GM21423 (cell line): ENCODE measurements at regions not wholly inside any gene's neighbourhood (a gene's known extent, or its start where the extent isn't known, plus 50 kb on each side); places are given as distances from the start of the nearest gene placed in this dataset.
"Not testable (repeated sequence)": the region's sequence is repeated elsewhere in the genome, so short reads cannot be mapped to it uniquely, and the experiment has no call there.

Source experiments
- ATAC-seq: cut with Tn5 transposase; IDR thresholded peaks from one replicate; pipeline ENCODE4 v1.9.1; 2021; ENCODE audit warnings: mild to moderate bottlenecking, moderate library complexity; ENCODE audit not compliant: unreplicated experiment

DNA sequence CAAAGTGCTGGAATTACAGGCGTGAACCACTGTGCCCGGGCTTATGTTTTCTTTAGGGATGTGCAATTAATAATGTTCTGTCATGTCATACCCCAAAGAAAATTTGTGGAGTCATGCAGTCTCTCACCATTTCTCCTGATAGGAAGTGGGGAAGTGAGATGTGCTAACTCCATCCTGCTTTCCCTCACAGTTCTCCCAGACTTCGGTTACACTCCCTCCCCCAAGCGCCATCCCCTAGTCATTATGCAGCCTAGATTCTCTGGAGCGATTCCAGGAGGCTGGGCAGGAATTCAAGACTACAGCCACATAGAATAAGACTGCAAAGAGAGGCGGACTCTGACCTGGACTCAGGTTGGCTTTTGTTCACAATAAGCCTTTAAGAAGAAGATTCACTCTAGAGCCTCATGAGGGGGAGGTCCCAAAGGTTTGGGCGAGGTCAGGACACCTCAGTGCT is 271.4 kb downstream of the ALDH8A1 start:
- no peak for ATAC-seq

DNA sequence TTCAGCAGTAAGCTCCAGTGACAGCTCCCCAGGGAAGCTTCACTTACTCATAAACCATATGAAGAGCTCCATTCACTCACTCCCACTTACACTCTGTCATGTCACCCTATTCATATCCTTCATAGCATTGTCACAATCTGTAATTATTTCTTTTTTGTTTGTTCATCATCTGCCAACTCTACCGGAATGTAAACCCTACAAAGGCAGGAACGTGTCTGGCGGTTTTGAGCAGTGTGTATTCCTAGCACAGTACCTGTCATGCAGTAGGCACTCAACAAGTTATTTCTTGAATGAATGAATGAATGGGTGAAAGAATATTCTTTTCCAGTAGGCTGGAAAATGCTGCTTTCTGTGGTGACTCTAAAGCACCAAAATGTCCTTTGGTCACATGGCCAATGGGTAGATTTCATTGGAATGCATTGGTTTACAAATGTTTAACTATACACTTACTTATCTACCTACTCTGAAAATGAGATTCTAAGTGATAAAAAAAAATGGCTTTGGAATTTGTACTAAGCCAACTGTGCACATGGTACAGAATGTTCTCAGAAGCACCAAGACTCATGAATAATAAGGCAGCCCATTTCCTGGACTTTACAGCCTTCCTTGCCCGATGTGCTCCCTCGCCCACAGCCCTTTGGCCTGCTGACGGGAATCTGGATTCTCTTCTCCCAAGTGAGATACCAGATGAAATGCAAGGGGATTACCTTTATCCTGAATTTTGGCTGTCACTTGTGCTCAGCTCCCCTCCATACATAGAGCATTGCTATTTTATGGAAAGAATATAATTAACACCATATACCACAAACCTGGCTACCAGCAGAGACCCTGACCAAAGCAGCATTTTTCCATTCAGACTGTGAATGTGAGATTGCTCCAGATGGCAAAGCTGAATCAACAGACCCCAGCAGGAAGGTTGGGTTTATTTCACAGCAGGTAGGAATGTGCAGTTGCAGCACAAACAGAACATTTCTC is 273.3 kb downstream of the ALDH8A1 start:
- no peak for ATAC-seq

DNA sequence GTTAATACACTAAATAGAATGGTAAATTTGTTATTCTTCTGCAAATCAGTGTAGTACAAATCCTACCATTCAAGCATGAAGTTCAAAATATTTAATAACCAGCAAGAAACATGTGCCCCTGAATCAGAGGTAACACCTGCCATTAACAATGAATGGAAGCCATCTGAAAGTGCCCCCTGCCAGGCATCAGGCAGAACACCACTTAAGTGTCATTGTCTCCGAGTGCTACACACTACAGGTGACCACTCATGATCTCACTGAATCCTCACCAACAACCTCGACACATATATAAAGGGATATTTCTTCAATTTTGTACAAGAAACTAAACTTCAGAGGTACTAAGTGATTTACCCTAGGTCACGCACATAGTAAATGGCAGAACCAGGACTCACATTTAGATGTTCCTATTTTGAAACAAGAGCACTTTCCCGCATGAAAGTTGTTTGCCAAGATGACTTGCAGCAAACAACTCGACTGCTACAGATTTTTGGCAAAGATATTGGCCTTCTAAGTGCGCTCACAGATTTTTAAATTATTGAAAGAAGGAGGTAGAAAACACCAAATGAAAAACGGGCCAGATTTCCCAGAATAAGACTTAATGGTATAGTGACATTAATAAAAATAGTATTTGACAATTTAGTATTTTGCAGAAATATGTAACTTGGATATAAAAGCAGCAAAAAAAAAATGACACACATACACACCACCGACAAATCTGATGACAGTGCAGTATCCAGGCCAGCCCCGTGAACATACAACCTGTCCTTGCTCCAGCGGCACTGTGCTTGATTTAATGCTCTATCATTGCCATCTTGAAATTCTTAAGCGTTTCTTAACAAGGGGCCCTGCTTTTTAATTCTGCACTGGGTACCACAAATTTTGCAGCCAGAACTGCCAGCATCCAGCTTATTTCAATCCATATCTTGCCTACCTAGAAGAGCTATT is 274.5 kb downstream of the ALDH8A1 start:
- ATAC-seq: no peak

DNA sequence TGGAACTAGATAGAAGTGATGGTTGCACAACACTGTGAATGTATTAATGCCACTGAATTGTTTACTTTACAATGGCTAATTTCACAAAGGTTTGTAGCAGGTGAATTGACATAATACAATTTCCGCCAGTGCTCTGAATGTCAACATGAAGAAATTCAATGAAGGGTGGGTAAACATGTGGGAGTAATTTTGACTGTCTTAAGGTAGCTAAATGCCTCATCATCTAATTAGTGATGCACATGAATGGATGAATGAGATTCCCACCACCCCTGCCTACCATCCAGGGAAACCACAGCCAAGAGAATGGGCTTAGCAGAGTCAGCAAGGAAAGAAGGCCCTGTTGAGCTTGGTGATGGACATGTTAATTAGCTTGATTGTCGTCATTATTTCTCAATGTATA is 275.3 kb downstream of the ALDH8A1 start:
- ATAC-seq: no peak

DNA sequence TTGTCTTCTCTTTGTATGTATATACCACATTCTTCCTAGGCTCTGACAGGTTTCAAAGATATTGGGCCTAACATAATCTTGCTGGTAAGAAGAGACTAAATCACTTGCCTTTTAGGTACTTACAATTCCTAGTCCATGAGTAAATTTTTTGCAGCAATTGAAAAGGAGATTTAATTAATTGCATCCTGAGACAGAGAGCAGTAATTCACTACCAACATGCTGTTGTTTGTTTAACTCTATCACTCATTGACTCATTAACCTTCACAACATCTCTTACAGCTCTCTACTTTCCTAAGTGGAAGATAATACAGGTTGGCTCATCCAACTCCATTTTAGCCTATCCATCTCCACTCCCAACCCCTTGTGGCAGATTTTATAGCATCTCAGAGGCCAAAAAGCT is 280.4 kb downstream of the ALDH8A1 start:
- no peak for ATAC-seq

- no peak for ATAC-seq
Observed at GRCh38 chr6:134667111-134667510, 282.8 kb downstream of the ALDH8A1 start.

GRCh38 chr6:134666125-134666524 is 283.8 kb downstream of the ALDH8A1 start:
- no peak for ATAC-seq

DNA sequence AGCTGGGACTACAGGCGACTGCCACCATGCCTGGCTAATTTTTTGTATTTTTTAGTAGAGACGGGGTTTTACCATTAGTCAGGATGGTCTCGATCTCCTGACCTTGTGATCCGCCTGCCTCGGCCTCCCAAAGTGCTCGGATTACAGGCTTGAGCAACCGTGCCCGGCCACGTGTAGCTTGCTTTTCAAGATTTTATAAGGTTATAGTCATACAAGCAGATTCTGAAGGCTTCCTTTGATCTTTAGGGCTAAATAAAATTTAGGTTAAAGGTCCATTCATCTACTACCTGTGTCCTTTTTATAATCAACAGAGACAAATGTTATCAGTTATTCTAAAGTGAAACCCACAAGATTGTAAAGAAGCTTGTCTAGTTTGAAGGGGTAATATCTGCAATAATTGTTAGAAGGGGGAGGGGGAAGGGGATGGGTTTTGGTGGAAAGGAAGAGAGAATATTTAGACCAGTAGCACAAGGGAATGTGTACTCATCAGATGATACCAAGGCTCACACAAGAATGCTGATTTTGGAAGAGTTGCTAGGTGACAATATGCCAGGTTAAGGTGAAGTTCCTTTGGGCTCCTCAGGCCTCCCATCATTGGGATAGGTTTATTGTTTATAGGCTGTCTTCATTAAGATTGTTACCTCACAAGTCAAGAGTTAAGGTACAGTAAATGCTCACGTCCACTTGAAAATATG is 284.7 kb downstream of the ALDH8A1 start:
- no peak for ATAC-seq

DNA sequence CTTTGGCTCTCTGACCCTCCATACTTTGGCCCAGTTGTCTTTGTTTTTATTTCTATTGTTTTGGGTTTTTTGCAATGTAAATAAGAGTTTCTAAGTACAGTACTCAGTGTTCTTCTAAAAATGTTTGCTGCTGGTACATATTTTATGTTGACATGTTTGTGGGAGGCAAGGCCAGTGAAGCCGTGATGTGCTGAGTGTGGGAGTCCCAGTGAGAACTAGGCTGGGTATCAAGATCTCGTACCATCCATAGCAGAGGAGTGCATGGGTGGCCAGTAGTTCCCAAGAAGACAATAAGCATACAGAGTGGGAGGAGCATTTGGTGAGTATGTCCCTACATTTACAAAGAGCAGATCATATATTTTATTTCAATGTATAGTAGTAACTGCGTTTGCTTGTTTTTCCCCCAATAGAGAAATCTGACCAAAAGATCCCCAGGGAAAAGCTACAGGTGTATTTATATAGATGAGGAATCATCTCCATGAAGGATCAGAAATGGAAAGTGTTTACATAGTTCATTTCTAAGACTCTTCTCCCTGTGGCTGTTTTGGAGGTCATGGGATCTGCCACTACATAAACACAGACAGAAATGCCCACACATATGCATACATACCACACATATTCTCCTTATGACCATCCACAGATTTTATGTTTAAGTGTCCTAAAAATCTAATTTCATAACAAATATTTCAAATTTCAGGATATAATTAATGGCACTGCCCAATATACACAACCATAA is 285.9 kb downstream of the ALDH8A1 start:
- no peak for ATAC-seq

GRCh38 chr6:134663356-134663755 is 286.5 kb downstream of the ALDH8A1 start:
- ATAC-seq: no peak

DNA sequence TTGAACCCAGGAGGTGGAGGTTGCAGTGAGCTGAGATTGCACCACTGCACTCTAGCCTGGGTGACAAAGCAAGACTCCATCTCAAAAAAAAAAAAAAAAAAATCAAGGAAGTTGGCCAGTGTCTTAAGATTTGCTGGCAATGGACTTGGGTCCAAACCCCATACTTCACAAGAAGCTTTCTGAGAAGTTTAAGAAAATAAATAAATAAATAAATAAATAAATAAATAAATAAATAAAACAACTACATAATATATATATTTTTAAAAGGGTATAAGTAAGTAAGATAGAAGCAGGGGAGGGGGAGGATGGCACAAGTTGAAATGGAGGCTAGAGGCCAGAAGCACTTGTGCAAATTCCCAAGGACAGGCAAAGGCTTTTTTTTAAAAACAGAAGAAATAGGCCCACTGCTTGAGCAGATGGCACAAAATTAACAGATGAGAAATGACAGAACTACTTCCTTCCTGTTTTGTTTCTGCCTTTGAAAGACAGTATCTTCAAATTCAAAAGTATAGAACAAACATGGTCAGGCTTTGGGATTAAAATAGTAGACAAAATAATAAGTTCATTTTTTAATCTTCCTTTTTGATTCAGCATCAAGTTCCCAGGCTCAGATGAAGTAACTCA is 287.7 kb downstream of the ALDH8A1 start:
- ATAC-seq: no peak

GRCh38 chr6:134659885-134660284 is 290.0 kb downstream of the ALDH8A1 start:
- not testable (repeated sequence) for ATAC-seq

- ATAC-seq: no peak
Observed at GRCh38 chr6:134658596-134658995, 291.3 kb downstream of the ALDH8A1 start.

DNA sequence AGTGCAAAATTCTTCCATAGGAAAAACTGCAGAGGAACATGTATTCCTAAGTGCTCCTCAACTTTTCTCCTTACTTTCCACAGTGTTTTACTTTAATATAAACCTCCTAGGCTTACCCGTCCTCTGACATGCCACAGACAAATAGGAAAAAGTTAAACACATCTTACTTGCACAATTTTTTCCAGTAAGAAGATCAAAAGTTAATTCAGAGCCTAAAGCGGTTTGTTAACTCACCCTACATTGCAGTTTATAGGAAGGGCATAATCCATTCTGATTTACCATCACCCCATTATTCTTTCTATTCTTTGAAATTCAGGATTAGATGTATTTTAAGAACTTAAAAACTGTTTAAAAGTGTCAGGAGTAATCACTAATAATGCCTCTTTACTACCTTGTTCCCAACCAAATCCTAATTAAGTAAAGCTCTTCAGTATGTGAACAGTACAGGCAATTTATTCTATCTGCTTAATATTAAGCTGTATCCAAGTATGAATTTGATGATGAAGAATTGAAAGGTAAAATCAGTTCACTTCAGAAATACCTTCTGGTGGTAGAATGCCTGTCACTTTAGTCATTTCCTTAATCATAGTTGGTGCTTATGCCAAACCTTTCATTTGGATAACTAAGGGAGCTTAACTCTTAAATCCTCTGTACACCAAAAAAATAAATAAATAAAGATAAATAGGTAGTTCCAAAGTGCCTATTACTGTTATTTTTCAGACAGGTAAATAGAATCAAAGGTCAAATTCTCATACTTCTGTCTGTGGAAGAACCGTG is 292.0 kb downstream of the ALDH8A1 start:
- no peak for ATAC-seq

- no peak for ATAC-seq
Observed at GRCh38 chr6:134657343-134657742, 292.6 kb downstream of the ALDH8A1 start.

DNA sequence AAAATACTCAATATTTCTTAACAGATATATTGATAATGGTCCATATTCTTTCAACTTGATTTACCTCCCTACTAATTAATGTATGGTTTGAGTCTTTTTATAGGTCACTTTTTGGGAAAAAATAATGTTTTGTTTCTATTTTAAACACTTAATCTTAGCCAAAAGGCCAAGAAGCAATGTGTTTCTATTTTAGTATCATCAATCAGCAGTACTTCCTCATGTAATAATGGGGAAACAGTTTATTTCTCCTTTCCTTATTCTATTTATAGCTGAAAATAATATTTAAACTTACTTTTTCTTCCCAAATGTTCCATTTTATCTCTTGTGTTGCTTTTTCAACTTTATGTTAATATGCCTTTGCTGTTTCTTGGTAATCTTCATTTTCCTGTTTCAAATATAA is 295.1 kb downstream of the ALDH8A1 start:
- ATAC-seq: no peak

DNA sequence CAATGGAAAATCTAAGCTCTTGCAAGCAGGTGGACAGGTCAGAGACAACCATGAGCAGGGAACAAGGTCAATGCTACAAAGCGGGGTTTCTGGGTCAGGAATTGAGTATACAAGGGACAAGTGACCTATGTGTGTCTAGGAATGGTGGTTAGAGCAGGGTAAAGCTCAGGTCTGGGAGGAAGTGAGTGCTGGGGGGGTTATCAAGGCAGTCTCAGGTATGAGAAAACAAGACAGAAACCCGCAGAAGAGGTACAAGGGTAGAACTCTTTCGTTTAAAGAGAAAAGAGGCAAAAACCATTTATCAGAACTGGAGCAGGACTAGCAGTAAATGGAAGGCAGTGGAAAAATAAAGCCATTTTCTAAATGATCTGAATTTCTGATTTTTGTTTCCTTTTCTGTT is 298.4 kb downstream of the ALDH8A1 start:
- ATAC-seq: no peak

DNA sequence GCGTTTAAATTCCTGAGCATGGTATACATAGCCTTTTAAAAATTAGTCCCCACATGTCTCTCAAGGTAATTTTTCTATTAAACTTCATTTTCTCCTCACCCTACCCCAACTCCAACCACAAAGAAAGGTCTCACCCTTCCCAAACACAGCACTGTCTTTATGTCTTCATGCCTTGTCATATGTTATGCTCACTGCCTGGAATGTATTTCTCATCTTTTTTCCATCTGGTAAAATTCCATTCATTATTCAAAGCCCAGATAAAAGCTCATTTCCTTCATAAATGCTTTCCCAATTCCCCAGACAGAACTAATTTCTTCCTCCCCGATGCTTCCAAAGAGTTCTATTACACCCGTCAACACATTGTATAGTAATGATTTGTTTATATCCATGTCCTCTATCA is 302.0 kb downstream of the ALDH8A1 start:
- ATAC-seq: no peak

DNA sequence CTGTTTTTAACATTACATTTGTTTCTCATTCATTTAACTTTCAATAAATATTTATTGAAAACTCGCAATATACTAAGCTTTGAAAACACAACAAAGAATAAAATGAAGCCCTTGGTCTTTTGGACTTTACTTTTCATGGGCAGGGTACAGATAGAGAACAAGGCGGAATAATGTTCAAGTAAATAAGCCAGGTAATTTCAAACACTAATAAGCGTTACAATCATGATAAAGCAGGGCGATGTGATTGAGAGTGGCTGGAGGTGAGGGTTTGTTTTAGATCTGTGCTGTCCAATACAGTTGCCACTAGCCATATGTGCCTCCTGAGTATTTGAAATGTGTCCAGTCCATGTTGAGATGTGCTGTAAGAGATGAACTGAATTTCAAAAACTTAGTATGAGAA is 307.1 kb downstream of the ALDH8A1 start:
- no peak for ATAC-seq
